ENCODE measurements at regions not wholly inside any gene's neighbourhood (a gene's known extent, or its start where the extent isn't known, plus 50 kb on each side); places are given as distances from the start of the nearest gene placed in this dataset.
A peak's percentile ranks its signal among the peaks of the same experiment; 100 is the strongest.

DNA sequence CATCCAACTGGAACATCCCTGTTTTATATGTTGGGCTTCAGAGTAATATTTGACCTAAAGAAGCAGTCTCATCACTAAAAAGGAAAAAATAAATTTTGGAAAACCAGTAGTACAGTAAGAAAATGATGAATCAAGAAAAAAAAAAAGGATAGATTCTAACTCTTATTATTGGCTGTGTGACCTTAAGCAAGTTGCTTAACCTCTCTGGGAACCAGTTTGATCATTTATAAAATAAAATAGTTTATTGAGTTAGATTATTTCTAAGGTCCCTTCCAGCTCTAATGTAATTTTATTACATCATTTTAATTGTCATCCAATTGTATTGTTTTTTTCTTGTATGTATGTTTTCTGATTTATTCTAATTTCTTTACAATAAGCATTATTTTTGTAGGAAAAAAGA lies 127.0 kb downstream of the PRELID2 start:
- no peak for DNase-seq

DNA sequence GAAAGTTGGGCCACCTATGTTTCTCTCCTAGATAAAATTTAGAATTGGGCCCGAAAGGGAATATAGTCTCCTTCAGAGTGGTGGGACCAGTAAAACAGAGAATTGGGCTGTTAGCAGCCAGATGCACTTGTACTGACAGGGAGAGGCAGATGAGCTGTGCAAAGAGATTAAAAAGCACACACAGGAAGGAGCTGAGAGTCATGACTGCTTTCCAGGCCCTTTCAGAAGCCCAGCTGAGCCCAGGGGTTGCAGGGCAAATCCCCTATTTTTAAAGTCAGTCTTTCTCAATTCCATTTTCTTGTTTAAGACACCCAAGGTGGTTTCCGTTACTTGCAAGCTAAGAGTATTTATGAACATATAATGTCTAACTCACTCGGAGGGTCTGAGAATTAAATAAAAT lies 130.4 kb downstream of the PRELID2 start:
- no peak for DNase-seq

DNA sequence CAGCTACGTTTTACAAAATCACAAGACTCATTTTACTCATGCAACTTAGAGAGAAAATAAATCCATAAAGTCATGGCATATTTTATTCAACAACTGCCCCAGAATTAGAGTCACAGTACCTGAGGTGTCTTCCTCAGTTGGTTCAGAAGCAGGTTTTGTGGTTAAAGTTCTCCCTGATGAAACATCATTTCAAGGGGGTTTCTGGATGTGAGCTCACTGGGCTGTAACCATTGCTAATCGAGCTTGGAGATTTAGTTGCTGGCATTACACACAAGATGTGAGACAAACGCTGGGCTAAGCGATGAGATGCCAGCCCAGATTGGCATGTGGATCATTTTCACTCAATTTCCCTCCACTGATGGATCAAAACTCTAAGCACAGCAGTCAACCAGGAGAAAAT lies 131.3 kb downstream of the PRELID2 start:
- no peak for DNase-seq

DNA sequence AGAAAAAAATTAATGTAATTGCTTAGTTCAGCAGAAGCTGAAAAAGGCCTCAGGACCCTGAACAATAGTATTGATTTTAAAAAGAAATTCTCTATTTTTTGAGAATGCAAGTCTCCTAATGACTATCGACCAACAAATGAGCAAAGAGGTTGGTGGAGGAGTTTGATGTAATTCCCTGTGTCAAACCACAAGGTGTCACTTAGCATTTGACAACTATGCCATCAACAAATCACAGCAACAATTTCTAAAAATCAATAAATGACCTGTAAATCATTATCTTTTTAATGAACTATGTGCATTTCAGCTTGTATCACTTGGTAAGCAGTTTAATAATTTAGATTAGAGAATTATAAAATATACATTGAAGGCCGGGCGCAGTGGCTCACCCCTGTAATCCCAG lies 133.7 kb downstream of the PRELID2 start:
- no peak for DNase-seq

- no peak for DNase-seq
These were observed 135.3 kb downstream of the PRELID2 start for GRCh38 chr5:145699846-145700245.

DNA sequence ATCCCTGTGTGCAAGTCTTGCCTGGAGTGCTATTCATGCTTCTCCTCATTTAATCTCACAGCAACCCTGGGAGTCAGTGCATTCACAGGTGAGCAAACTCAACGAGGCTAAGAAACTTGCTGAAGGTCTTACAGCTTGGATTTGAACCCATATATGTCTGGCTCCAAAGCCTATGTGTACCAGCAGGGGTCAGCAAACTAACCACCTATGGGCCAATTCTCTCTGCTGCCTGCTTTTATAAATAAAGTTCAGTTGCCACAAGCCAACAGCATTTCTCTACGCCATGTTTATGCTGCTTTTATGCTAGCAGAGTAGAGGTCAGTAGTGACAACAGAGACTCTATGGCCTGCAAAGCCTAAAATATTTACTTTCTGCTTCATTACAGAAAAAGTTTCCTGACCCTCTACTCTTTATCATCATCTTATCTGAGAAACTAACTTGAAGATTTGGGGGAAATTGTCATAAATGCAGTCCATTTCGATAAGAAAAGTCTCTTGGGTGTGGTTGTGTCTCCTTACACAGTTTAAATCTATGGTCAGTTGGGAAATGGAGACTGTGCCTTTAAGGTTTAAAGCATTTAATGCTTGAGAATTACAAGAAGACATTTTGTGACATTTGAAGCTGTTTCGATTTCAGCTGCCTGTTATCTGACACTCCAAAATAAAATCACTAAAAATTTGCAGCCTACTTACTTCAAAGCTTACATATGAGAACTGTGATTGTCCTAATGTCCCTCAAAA lies 137.7 kb downstream of the PRELID2 start:
- peak; percentile 24 for DNase-seq

- peak; percentile 8 for DNase-seq
These were observed 145.9 kb downstream of the PRELID2 start for GRCh38 chr5:145689235-145689634.

DNA sequence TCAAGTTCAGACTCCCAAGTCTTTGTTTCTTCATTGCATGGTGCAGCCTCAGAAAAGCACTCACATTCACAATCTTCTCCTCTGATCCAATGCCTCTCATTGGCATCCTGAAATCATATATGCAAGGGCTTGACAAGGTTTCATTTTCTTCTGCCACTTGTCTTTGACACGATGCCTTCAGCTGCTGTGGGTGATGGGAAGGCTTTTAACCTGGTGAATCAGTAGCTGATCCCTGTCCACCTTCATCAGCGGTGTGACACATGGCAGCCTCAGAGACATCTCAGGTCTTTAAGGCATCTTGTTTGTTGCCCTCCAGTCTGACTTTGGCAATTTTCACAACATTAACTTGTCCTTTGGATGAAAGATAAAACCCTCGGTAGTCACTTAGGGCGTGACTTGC lies 147.2 kb downstream of the PRELID2 start:
- DNase-seq = no peak

- DNase-seq = no peak
These were observed 149.7 kb downstream of the PRELID2 start for GRCh38 chr5:145685417-145685816.

GRCh38 chr5:145683431-145683830 lies 151.7 kb downstream of the PRELID2 start:
- no peak for DNase-seq

DNA sequence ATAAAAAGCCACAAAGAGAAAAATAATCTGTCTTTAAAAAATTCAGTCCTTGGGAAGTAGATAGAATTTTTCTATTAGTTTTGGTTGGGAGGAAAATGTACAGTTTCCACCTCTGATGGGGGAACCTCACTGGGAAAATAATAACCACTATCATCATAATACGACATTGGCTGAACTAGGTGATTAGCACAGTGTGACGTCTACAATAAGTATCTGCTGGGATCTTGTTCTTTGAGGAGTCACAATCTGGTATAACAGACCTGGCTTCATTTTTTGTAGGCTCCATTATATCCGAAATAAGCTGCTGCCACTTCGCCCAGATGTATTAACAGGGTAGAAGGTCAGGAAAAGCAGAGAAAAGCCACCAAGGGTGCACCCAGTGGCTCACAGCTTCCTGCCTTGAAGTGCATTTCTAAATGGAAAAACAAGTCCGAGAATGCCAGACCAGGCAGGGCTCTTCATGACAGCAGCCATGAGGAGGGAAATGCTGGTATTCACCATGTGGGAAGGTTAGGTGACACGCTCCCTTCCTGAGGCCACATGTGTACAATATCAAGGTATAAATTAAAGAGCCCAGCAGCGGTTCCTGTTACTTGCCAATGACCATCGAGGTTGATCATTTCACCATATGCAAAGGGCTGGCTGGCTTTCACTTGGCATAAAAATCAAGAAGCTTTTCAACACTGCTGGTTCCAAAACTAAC lies 152.8 kb downstream of the PRELID2 start:
- no peak for DNase-seq

DNA sequence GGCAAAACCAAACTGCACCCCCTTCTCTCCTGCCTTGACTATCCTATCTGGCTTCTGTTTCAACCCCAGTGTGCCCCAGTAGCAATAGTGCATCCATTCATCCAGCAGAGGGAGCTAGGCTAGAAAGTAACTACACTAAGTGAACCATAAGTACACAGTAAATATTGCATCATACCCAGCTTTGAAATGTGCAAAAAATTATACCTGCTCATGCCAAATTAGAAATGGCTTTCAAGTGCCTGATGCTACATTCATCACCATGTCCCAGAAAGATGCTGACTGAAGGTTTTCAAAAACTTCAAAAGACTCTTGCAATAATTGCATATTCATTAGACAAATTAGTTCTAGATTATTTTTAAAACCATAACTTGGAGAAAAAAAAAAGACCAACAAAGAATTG lies 153.5 kb downstream of the PRELID2 start:
- DNase-seq = peak; percentile 33

GRCh38 chr5:145681216-145681615 lies 153.9 kb downstream of the PRELID2 start:
- no peak for DNase-seq

GRCh38 chr5:145680767-145681166 lies 154.4 kb downstream of the PRELID2 start:
- no peak for DNase-seq

- no peak for DNase-seq
These were observed 155.0 kb downstream of the PRELID2 start for GRCh38 chr5:145680169-145680568.

- no peak for DNase-seq
These were observed 156.9 kb downstream of the PRELID2 start for GRCh38 chr5:145678255-145678654.

- DNase-seq = no peak
These were observed 161.4 kb downstream of the PRELID2 start for GRCh38 chr5:145673786-145674185.

- DNase-seq = no peak
These were observed 166.4 kb downstream of the PRELID2 start for GRCh38 chr5:145668714-145669113.

GRCh38 chr5:145667742-145668141 lies 167.4 kb downstream of the PRELID2 start:
- no peak for DNase-seq

DNA sequence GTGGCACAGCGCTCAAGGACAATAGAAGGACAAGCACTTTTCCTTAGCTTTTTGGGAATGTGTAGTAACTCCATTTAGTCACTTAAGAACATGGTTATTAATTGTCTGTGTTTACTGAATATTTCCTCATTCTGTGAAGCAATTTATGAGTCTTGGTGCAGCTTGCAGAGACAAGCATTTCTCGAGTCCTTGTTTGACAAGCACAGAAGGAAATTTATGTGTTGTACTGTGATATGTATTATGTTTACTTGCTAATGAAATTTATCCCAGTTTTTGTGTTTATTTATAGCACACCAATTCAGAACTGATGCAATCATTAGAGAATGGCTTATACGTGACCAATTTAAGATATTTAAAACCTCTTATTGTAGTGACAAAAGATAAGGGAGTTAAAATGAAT lies 168.6 kb downstream of the PRELID2 start:
- no peak for DNase-seq

DNA sequence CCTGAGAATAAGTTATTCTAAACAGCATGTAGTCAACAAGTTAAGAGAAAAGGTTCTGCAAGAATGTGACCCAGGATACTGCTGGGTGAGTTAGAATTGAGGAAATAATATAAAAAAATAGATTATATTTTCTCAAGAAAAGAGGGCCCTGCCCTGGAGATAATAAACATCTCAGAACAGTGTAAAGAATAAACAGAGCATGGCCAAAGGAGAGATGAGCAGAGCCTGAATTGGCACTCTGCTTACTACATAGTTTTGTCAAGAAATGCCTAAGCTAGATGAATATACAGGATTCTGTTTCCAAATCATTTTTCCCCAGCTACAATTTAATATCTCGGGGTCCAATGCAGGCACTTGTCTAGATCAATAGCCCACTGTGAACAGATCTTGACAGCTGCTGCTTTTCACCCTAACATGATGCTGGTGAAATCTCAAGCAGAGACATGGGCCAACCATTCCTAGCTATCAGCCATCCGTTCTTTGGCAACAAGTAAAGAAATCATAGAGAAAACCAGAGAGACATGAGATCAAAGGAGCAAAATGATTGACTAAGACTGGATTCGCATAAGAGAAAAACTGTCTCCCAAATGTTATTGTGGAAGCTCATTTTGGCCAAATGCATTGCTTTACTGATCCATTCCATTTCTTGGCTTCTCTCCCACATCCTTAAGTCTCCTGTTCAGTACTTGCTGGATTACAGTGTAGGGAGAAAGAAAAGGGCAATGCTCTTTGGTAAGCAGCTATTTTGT lies 173.2 kb downstream of the PRELID2 start:
- DNase-seq = no peak

DNA sequence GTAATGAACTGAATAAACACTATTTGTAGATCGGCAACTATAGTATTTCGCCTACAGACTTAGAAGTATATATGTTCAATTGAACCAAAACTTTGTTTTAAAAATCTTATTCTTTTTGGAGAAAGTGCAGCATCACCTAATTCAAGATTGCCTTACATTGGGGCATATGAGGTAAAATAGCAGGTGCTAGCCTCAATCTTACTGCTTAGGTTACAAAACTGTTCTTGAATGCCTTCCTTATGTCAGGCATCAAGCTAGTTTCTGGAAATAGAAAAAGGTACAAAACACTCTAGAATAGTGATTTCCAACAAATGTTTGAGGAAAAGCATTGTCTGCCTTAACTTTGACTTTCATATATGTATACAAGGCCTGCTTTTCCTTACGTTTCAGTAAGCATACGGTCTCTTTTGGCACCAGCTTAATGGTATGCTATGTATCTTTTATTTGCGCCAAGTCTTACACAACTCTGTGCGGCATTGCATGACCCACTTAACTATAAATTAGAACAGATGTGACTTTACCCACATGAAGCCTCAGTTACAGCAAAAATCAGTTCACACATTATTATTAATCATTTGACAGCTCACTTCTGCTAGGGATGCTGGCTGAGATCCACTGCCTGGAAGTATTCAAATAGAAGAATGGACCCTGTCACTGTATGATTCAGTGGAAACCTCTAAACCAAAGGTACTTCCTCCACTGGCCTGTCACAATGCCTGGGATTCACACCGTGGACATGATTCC lies 174.1 kb downstream of the PRELID2 start:
- DNase-seq = no peak

DNA sequence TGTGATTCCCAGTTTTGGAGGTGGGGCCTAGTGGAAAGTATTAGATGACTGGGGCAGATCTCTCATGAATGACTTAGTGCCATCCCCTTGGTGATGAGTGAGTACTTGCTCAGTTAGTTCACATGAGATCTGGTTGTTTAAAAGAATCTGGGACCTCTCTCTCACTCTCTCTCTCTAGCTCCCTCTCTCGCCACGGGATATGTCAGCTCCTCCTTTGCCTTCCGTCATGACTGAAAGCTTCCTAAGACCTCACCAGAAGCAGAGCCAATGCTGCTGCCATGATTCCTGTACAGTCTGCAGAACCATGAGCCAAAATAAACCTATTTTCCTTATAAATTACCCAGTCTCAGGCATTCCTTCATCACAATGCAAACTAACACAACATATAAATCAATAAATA lies 176.7 kb downstream of the PRELID2 start:
- no peak for DNase-seq

Data from CD4-positive, alpha-beta T cell treated with Interleukin-12 subunit alpha and Interleukin-12 subunit beta, for 1 hour (primary cell).